ENCODE measurements at regions not wholly inside any gene's neighbourhood (a gene's known extent, or its start where the extent isn't known, plus 50 kb on each side); places are given as distances from the start of the nearest gene placed in this dataset.

DNA sequence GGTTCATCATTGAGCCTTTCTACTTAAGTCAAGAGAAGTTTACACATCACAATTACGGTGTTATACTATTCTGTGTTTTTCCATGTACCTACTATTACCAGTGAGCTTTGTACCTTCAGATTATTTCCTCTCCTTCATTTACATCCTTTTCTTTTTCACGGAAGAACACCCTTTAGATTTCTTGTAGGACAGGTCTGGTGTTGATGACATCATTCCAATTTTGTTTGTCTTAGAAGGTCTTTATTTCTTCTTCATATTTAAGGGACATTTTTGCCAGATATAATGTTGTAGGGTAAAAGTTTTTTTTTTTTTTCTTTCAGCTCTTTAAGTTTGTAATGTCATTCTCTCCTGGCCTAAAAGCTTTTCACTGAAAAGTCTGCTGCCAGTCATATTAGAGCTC, 637.1 kb upstream of the RIOK2 start:
- no peaks in the 10 kb centered on the region for H4K20me1 ChIP-seq (ENCODE audit: insufficient read depth, low read length)
- H3K4me3 ChIP-seq (ENCODE audit: insufficient read depth, low read depth, low read length): no peak overlapping the region
- WGBS, 2 experiments (ENCODE audit: extremely low coverage in 2 of 2, insufficient read length in 1 of 2): no CpG with 5 or more reads among the region's 2 CpGs
- intact Hi-C loops (cut with micrococcal nuclease): no loop called here
- no peaks in the 10 kb centered on the region for H3K9me1 ChIP-seq (ENCODE audit: insufficient read depth, low read length)
- no peak overlapping the region for H4K8ac ChIP-seq (ENCODE audit: low read depth in 2 of 2, low read length in 2 of 2)
- ChIA-PET POLR2A (ENCODE audit: unreplicated experiment) (no interaction called here), CTCF (interaction anchor here (1.6 kb wide), 1 partner anchor 286 kb away, joined by 3 read pairs; no protein-coding TSS in a partner anchor)
- dilution Hi-C loops (cut with HindIII; ENCODE audit: low sequenced_read_pairs, unreplicated experiment): no loop called here
- in situ Hi-C loops (cut with MboI; ENCODE audit: low sequenced_read_pairs): no loop called here
- no peak overlapping the region for H3K4ac ChIP-seq (ENCODE audit: low read depth, low read length)
- no peak overlapping the region for H2AK5ac ChIP-seq (ENCODE audit: low read depth, low read length)
- no peak overlapping the region for H3K18ac ChIP-seq (ENCODE audit: low read depth, low read length)
- no peak overlapping the region for H3K14ac ChIP-seq (replicated peaks; ENCODE audit: low read depth, low read length)
- H3K27me3 ChIP-seq (ENCODE audit: control insufficient read depth, insufficient read depth, low read length): no peaks in the 10 kb centered on the region
- H3K9me3 ChIP-seq (ENCODE audit: control insufficient read depth, insufficient read depth, low read length): no peaks in the 10 kb centered on the region
- BruUV-seq (replicated peaks): no TSS peak
- H4K5ac ChIP-seq (ENCODE audit: low read depth, low read length): no peak overlapping the region
- DNase-seq: no peak
- no peak overlapping the region for H3K27ac ChIP-seq (ENCODE audit: insufficient read depth, low read length)
- no peak overlapping the region for H2BK15ac ChIP-seq (ENCODE audit: low read depth, low read length)
- H3K56ac ChIP-seq (ENCODE audit: extremely low read depth, insufficient read depth, low read length): no peak overlapping the region
- H3K79me1 ChIP-seq (ENCODE audit: low read depth in 1 of 2, low read length in 2 of 2): no peaks in the 10 kb centered on the region
- H2AFZ ChIP-seq (replicated peaks; ENCODE audit: low read length, poor library complexity): no peak overlapping the region
- no peak overlapping the region for H3K9ac ChIP-seq (ENCODE audit: low read depth, low read length)
- H2BK20ac ChIP-seq (ENCODE audit: low read depth, low read length): no peak overlapping the region
- no peak for TF ChIP-seq FOS (IDR thresholded peaks at IDR 0.05; ENCODE audit: low read depth, low read length)
- no peak for TF ChIP-seq CEBPB (IDR thresholded peaks at IDR 0.05; ENCODE audit: low read depth, low read length)
- no peak for TF ChIP-seq MAFK (IDR thresholded peaks at IDR 0.05; ENCODE audit: low read depth, low read length)
- TF ChIP-seq POLR2A (IDR thresholded peaks at IDR 0.05; ENCODE audit: low read depth, low read length): no peak
- no peak for TF ChIP-seq RAD21 (IDR thresholded peaks at IDR 0.05; ENCODE audit: low read length)
- TF ChIP-seq RFX5 (IDR thresholded peaks at IDR 0.05; ENCODE audit: low read depth, low read length): no peak
- TF ChIP-seq, protein P1, sequence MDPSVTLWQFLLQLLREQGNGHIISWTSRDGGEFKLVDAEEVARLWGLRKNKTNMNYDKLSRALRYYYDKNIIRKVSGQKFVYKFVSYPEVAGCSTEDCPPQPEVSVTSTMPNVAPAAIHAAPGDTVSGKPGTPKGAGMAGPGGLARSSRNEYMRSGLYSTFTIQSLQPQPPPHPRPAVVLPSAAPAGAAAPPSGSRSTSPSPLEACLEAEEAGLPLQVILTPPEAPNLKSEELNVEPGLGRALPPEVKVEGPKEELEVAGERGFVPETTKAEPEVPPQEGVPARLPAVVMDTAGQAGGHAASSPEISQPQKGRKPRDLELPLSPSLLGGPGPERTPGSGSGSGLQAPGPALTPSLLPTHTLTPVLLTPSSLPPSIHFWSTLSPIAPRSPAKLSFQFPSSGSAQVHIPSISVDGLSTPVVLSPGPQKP (IDR thresholded peaks at IDR 0.05; ENCODE audit: borderline replicate concordance, low read depth, low read length): no peak
- TF ChIP-seq MAZ (IDR thresholded peaks at IDR 0.05; ENCODE audit: borderline replicate concordance, low read depth, low read length): no peak
- no peak for TF ChIP-seq NFE2L2 (IDR thresholded peaks at IDR 0.05; ENCODE audit: low read depth, low read length)
- TF ChIP-seq, protein P2, sequence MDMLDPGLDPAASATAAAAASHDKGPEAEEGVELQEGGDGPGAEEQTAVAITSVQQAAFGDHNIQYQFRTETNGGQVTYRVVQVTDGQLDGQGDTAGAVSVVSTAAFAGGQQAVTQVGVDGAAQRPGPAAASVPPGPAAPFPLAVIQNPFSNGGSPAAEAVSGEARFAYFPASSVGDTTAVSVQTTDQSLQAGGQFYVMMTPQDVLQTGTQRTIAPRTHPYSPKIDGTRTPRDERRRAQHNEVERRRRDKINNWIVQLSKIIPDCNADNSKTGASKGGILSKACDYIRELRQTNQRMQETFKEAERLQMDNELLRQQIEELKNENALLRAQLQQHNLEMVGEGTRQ (IDR thresholded peaks at IDR 0.05; ENCODE audit: low read depth, low read length): no peak
- TF ChIP-seq, protein P3, sequence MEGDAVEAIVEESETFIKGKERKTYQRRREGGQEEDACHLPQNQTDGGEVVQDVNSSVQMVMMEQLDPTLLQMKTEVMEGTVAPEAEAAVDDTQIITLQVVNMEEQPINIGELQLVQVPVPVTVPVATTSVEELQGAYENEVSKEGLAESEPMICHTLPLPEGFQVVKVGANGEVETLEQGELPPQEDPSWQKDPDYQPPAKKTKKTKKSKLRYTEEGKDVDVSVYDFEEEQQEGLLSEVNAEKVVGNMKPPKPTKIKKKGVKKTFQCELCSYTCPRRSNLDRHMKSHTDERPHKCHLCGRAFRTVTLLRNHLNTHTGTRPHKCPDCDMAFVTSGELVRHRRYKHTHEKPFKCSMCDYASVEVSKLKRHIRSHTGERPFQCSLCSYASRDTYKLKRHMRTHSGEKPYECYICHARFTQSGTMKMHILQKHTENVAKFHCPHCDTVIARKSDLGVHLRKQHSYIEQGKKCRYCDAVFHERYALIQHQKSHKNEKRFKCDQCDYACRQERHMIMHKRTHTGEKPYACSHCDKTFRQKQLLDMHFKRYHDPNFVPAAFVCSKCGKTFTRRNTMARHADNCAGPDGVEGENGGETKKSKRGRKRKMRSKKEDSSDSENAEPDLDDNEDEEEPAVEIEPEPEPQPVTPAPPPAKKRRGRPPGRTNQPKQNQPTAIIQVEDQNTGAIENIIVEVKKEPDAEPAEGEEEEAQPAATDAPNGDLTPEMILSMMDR (conservative IDR thresholded peaks at IDR 0.05; ENCODE audit: low read depth, low read length): no peak
- no peak for TF ChIP-seq CHD1 (IDR thresholded peaks at IDR 0.05; ENCODE audit: low read depth, low read length)
- no peak for TF ChIP-seq RCOR1 (IDR thresholded peaks at IDR 0.05; ENCODE audit: insufficient replicate concordance, low read length)
- TF ChIP-seq MXI1 (IDR thresholded peaks at IDR 0.05; ENCODE audit: borderline replicate concordance, low read depth, low read length): no peak
- no peak for TF ChIP-seq BHLHE40 (IDR thresholded peaks at IDR 0.05; ENCODE audit: low read depth, low read length)
- TF ChIP-seq SMC3 (IDR thresholded peaks at IDR 0.05; ENCODE audit: low read depth, low read length): no peak
- no peaks in the 10 kb centered on the region for H3K4me1 ChIP-seq (ENCODE audit: control insufficient read depth, insufficient read depth, low read length)
- H3K4me2 ChIP-seq (ENCODE audit: low read depth, low read length): no peak overlapping the region
- H4K91ac ChIP-seq (ENCODE audit: insufficient read depth, low read depth, low read length): no peak overlapping the region
- ATAC-seq (ENCODE audit: low read depth): no peak
- no peak overlapping the region for H2BK5ac ChIP-seq (ENCODE audit: low read depth, low read length, poor library complexity, severe bottlenecking)
- H3K36me3 ChIP-seq (ENCODE audit: control insufficient read depth, insufficient read depth, low read length): no peaks in the 10 kb centered on the region
- no peak overlapping the region for H2AK9ac ChIP-seq (replicated peaks; ENCODE audit: low read depth, low read length, poor library complexity)
- no peak overlapping the region for H3K23ac ChIP-seq (ENCODE audit: low read depth, low read length)
- no peak overlapping the region for H2BK120ac ChIP-seq (ENCODE audit: low read depth, low read length)
